ENCODE measurements at regions not wholly inside any gene's neighbourhood (a gene's known extent, or its start where the extent isn't known, plus 50 kb on each side); places are given as distances from the start of the nearest gene placed in this dataset.

GRCh38 chr1:239833723-239834122 is 258.0 kb upstream of the FMN2 start:
- H3K4me1 ChIP-seq (ENCODE audit: control insufficient read depth, extremely low read depth, insufficient read depth, low read length): no peaks in the 10 kb centered on the region
- H3K4me3 ChIP-seq (replicated peaks in 1 of 4; ENCODE audit: control extremely low read depth in 1 of 4, insufficient read depth in 1 of 4, low read depth in 3 of 4, low read length in 4 of 4): no peak overlapping the region
- TF ChIP-seq EZH2 (IDR thresholded peaks at IDR 0.05; ENCODE audit: low read length, missing control alignments): no peak
- TF ChIP-seq CTCF (conservative IDR thresholded peaks at IDR 0.05 in 1 of 2, IDR thresholded peaks at IDR 0.05 in 1 of 2; ENCODE audit: low read depth in 1 of 2, low read length in 2 of 2): no peak
- no peaks in the 10 kb centered on the region for H3K27me3 ChIP-seq (ENCODE audit: control insufficient read depth, insufficient read depth, low read length)
- DNase-seq (ENCODE audit: low read depth in 2 of 2): no peak
- H4K20me1 ChIP-seq (ENCODE audit: control insufficient read depth, extremely low read depth, insufficient read depth, low read length): no peaks in the 10 kb centered on the region
- no peak overlapping the region for H3K4me2 ChIP-seq (ENCODE audit: extremely low read depth, insufficient read depth, low read length)
- no peaks in the 10 kb centered on the region for H3K36me3 ChIP-seq (ENCODE audit: control insufficient read depth, insufficient read depth, low read length)
- H2AFZ ChIP-seq (ENCODE audit: low read length): no peak overlapping the region
- H3K27ac ChIP-seq (ENCODE audit: insufficient read depth, low read length): no peak overlapping the region
- H3K79me2 ChIP-seq (ENCODE audit: control insufficient read depth, insufficient read depth, low read length): no peaks in the 10 kb centered on the region
- no peak overlapping the region for H3K9ac ChIP-seq (ENCODE audit: insufficient read depth, low read length)
- no peaks in the 10 kb centered on the region for H3K9me3 ChIP-seq (ENCODE audit: control insufficient read depth, insufficient read depth, low read depth, low read length)

- Histone ChIP-seq H3K27ac (ENCODE audit: insufficient read depth, low read length) (no peak overlapping the region), H3K4me3 (replicated peaks in 1 of 4; ENCODE audit: control extremely low read depth in 1 of 4, insufficient read depth in 1 of 4, low read depth in 3 of 4, low read length in 4 of 4) (no peak overlapping the region), H2AFZ (ENCODE audit: low read length) (no peak overlapping the region), H3K9me3 (ENCODE audit: control insufficient read depth, insufficient read depth, low read depth, low read length) (no peaks in the 10 kb centered on the region), H4K20me1 (ENCODE audit: control insufficient read depth, extremely low read depth, insufficient read depth, low read length) (no peaks in the 10 kb centered on the region), H3K36me3 (ENCODE audit: control insufficient read depth, insufficient read depth, low read length) (no peaks in the 10 kb centered on the region), H3K4me2 (ENCODE audit: extremely low read depth, insufficient read depth, low read length) (no peak overlapping the region), H3K9ac (ENCODE audit: insufficient read depth, low read length) (no peak overlapping the region), H3K4me1 (ENCODE audit: control insufficient read depth, extremely low read depth, insufficient read depth, low read length) (no peaks in the 10 kb centered on the region), H3K27me3 (ENCODE audit: control insufficient read depth, insufficient read depth, low read length) (no peaks in the 10 kb centered on the region), H3K79me2 (ENCODE audit: control insufficient read depth, insufficient read depth, low read length) (no peaks in the 10 kb centered on the region)
- TF ChIP-seq CTCF (conservative IDR thresholded peaks at IDR 0.05 in 1 of 2, IDR thresholded peaks at IDR 0.05 in 1 of 2; ENCODE audit: low read depth in 1 of 2, low read length in 2 of 2) (no peak), EZH2 (IDR thresholded peaks at IDR 0.05; ENCODE audit: low read length, missing control alignments) (no peak)
- no peak for DNase-seq (ENCODE audit: low read depth in 2 of 2)
These were observed 255.7 kb upstream of the FMN2 start for GRCh38 chr1:239835946-239836440.

- H3K27ac ChIP-seq (ENCODE audit: insufficient read depth, low read length): no peak overlapping the region
- no peaks in the 10 kb centered on the region for H3K27me3 ChIP-seq (ENCODE audit: control insufficient read depth, insufficient read depth, low read length)
- H2AFZ ChIP-seq (ENCODE audit: low read length): no peak overlapping the region
These were observed 251.3 kb upstream of the FMN2 start for GRCh38 chr1:239840336-239840735.

More at GRCh38 chr1:239840336-239840735, 251.3 kb upstream of the FMN2 start:
- Histone ChIP-seq H3K79me2 (ENCODE audit: control insufficient read depth, insufficient read depth, low read length) (no peaks in the 10 kb centered on the region), H3K4me1 (ENCODE audit: control insufficient read depth, extremely low read depth, insufficient read depth, low read length) (no peaks in the 10 kb centered on the region), H3K4me2 (ENCODE audit: extremely low read depth, insufficient read depth, low read length) (no peak overlapping the region), H3K9me3 (ENCODE audit: control insufficient read depth, insufficient read depth, low read depth, low read length) (no peaks in the 10 kb centered on the region), H4K20me1 (ENCODE audit: control insufficient read depth, extremely low read depth, insufficient read depth, low read length) (no peaks in the 10 kb centered on the region), H3K9ac (ENCODE audit: insufficient read depth, low read length) (no peak overlapping the region), H3K4me3 (replicated peaks in 1 of 4; ENCODE audit: control extremely low read depth in 1 of 4, insufficient read depth in 1 of 4, low read depth in 3 of 4, low read length in 4 of 4) (no peak overlapping the region), H3K36me3 (ENCODE audit: control insufficient read depth, insufficient read depth, low read length) (no peaks in the 10 kb centered on the region)
- DNase-seq (ENCODE audit: low read depth in 2 of 2): no peak
- TF ChIP-seq CTCF (conservative IDR thresholded peaks at IDR 0.05 in 1 of 2, IDR thresholded peaks at IDR 0.05 in 1 of 2; ENCODE audit: low read depth in 1 of 2, low read length in 2 of 2) (no peak), EZH2 (IDR thresholded peaks at IDR 0.05; ENCODE audit: low read length, missing control alignments) (no peak)
